ENCODE measurements at regions not wholly inside any gene's neighbourhood (a gene's known extent, or its start where the extent isn't known, plus 50 kb on each side); places are given as distances from the start of the nearest gene placed in this dataset.

GRCh38 chr6:126531840-126532239, 191.9 kb downstream of the CENPW start:
- no peak for TF ChIP-seq ZBTB7A (tag by site-specific recombination; IDR thresholded peaks at IDR 0.05; ENCODE audit: low read depth)
- no peak for TF ChIP-seq ZNF768 (tag by site-specific recombination; IDR thresholded peaks at IDR 0.05)
- no peak for TF ChIP-seq SETDB1 (IDR thresholded peaks at IDR 0.05; ENCODE audit: insufficient read length, low read length)
- no peak for TF ChIP-seq REST (tag by site-specific recombination; IDR thresholded peaks at IDR 0.05)

Data from HEK293 (cell line).